NOMO-1 treated with DMSO at 0.1 percent for 48 hours (cell line): ENCODE measurements at regions not wholly inside any gene's neighbourhood (a gene's known extent, or its start where the extent isn't known, plus 50 kb on each side); places are given as distances from the start of the nearest gene placed in this dataset.

Source experiments
- DNase-seq: peaks from one replicate; lab custom pipeline; 2025; ENCODE audit not compliant: unreplicated experiment; lab: John Stamatoyannopoulos, UW

GRCh38 chr18:39751161-39751560 lies 2185.6 kb upstream of the CELF4 start:
- no peak for DNase-seq

GRCh38 chr18:39749154-39749553 lies 2183.6 kb upstream of the CELF4 start:
- no peak for DNase-seq

- no peak for DNase-seq
Observed at GRCh38 chr18:39748727-39749126, 2183.1 kb upstream of the CELF4 start.

GRCh38 chr18:39746201-39746600 lies 2180.6 kb upstream of the CELF4 start:
- no peak for DNase-seq

GRCh38 chr18:39743463-39743862 lies 2177.9 kb upstream of the CELF4 start:
- no peak for DNase-seq

GRCh38 chr18:39741755-39742466 lies 2176.3 kb upstream of the CELF4 start:
- DNase-seq = no peak

- DNase-seq = no peak
Observed at GRCh38 chr18:39737869-39738268, 2172.3 kb upstream of the CELF4 start.

- DNase-seq = no peak
Observed at GRCh38 chr18:39732918-39733317, 2167.3 kb upstream of the CELF4 start.

GRCh38 chr18:39730606-39731005 lies 2165.0 kb upstream of the CELF4 start:
- no peak for DNase-seq

- DNase-seq = no peak
Observed at GRCh38 chr18:39724652-39725051, 2159.1 kb upstream of the CELF4 start.

- no peak for DNase-seq
Observed at GRCh38 chr18:39721712-39722111, 2156.1 kb upstream of the CELF4 start.

GRCh38 chr18:39713961-39714360 lies 2148.4 kb upstream of the CELF4 start:
- DNase-seq = no peak

GRCh38 chr18:39711701-39712100 lies 2146.1 kb upstream of the CELF4 start:
- DNase-seq = no peak

- no peak for DNase-seq
Observed at GRCh38 chr18:39705362-39705761, 2139.8 kb upstream of the CELF4 start.

GRCh38 chr18:39702888-39703287 lies 2137.3 kb upstream of the CELF4 start:
- no peak for DNase-seq

GRCh38 chr18:39701839-39702238 lies 2136.2 kb upstream of the CELF4 start:
- no peak for DNase-seq

- no peak for DNase-seq
Observed at GRCh38 chr18:39701055-39701783, 2135.6 kb upstream of the CELF4 start.

GRCh38 chr18:39699340-39699964 lies 2133.9 kb upstream of the CELF4 start:
- DNase-seq = no peak

GRCh38 chr18:39698436-39698835 lies 2132.8 kb upstream of the CELF4 start:
- no peak for DNase-seq

- no peak for DNase-seq
Observed at GRCh38 chr18:39693359-39693758, 2127.8 kb upstream of the CELF4 start.

GRCh38 chr18:39692367-39693015 lies 2126.9 kb upstream of the CELF4 start:
- no peak for DNase-seq
